SW 1271 (cell line): ENCODE measurements at regions not wholly inside any gene's neighbourhood (a gene's known extent, or its start where the extent isn't known, plus 50 kb on each side); places are given as distances from the start of the nearest gene placed in this dataset.

Experiments used
- DNase-seq, 2 experiments: peaks; one replicate each; lab custom pipeline; 2025; lab: John Stamatoyannopoulos, UW

GRCh38 chr14:49999146-49999761, 106.4 kb downstream of the ARF6 start:
- peak; percentile 80 to 89 for DNase-seq

DNA sequence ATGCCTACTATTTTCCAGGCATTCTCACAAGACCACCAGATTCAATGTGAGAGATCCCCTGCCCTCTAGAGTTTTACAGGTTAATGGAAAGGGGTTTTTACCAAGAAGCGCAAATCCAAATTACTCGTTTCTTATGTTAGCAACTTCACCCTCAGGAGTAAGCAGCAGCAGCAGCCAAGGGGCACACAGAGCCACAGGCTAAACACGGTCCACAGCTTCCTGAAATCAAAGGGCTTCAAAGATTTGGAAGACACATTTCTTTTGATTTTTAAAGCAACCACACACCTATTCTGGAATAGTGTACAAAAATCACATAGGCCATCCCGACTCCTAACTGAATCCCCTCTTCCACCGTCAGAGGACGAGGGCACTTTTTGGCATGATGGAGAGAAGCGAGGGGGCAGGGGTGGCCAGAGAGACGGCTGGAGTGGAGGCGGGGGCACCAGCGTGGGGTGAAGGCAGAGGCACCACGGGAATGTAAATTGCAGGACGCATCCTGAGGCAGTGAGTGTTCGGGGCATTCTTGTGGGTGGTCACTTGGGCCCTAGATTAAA, 107.0 kb downstream of the ARF6 start:
- DNase-seq, result no peak

- peak; percentile 52 to 85 for DNase-seq
These were observed 107.7 kb downstream of the ARF6 start for GRCh38 chr14:50000380-50001150.

- DNase-seq, result peak; percentile 38 to 74
These were observed 108.5 kb downstream of the ARF6 start for GRCh38 chr14:50001151-50001998.

GRCh38 chr14:50001999-50002925, 109.4 kb downstream of the ARF6 start:
- DNase-seq, result no peak

DNA sequence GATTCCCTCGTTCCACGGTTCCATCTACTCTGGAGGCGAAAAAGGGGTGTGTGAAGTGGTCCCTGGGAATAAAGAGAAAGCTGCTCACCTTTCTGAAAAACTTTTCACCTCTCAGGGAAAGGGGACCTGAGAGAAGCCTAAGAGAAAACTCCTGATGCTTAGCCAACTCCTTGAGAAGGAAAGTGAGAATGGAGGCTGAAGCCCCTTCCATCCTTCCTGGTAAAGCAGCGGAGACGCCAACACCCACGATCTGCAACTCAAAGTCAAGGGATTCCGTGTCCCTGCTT, 110.0 kb downstream of the ARF6 start:
- DNase-seq, result no peak

DNA sequence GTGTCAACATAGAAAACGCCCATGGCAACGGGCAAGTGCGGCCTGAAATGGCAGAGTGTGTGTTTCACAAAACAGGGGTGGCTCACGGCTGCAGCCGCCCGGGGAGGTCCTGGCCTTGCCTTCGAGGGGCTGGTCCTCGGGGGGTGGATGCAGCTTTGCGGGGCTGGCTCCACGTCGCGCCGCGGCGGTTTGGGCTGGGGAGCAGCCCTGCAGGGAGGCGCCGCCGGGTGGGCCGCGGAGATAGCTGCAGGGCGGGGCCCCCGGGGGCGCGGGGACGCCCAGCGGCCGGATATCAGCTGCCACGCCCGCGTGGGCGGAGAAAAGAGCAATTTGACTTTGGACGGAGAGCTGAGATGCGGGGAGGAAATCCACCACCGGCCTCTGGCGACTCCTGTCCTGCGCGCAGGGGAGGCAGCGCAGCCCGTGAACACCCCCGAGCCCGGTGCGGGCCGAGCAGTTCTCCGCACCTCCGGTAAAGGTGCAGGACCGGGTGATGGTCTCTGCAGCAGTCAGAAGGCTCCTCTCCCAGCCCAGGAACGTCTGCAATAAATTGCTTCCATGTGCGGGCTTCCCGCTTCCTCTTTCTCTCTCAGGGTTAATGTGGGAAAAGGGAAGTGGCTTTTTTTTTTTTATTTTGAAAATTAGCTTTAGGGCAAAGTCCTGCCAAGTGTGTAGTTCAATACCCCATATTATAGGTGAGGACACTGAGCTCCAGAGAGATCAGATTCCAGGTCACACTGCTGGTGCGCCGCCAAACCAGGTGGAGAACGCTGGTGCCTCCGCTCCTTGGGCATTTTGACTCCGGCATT, 110.5 kb downstream of the ARF6 start:
- DNase-seq, result peak; percentile 54 to 88

DNA sequence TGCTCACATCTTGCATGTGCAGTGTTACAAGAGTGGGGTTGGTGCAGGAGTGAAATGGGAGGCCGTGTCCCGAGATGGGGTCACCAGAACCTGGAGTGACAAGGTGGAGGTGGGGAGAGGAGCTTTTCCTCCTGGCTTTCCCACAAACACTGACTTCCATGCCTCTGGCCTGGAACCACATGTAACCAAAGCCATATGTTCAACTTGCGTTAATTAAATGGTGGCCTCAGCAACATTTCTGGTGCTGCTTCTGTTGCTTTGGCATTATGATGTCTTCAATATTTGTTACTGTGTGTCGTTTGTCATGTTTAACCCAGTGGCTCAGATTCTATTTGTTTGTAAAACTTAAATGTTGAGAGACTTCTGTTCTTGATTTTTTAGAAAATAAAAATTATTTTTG, 110.2 kb downstream of the VCPKMT start:
- DNase-seq, result no peak

- peak in 1 of 2 experiments; percentile 5 for DNase-seq
These were observed 109.1 kb downstream of the VCPKMT start for GRCh38 chr14:50007123-50007903.

- DNase-seq, result no peak
These were observed 107.8 kb downstream of the VCPKMT start for GRCh38 chr14:50008562-50008961.

- no peak for DNase-seq
These were observed 107.4 kb downstream of the VCPKMT start for GRCh38 chr14:50008974-50009373.

GRCh38 chr14:50010752-50011151, 105.6 kb downstream of the VCPKMT start:
- no peak for DNase-seq

DNA sequence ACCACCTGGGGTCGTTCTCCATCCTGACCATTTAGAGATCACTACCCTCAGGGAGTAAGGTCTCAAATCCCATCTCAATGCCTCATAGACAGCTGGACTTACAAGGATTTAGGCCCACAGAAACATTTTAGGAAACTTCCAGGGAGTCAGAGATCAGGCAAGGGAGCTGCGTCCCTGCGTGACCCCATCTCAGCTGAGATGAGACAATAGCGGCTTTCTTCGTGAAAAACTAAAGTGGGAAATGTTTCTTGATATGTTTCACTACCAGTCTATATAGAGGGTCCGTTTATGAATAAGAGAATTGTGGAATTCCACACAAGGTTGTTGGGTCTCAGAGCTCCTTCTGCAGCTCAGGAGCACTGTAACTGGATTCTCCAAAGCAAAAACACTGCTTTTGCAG, 105.1 kb downstream of the VCPKMT start:
- DNase-seq, result no peak

GRCh38 chr14:50012644-50013043, 103.7 kb downstream of the VCPKMT start:
- DNase-seq, result no peak

GRCh38 chr14:50013198-50013918, 103.0 kb downstream of the VCPKMT start:
- peak in 1 of 2 experiments; percentile 19 for DNase-seq

GRCh38 chr14:50013934-50014333, 102.4 kb downstream of the VCPKMT start:
- no peak for DNase-seq

DNA sequence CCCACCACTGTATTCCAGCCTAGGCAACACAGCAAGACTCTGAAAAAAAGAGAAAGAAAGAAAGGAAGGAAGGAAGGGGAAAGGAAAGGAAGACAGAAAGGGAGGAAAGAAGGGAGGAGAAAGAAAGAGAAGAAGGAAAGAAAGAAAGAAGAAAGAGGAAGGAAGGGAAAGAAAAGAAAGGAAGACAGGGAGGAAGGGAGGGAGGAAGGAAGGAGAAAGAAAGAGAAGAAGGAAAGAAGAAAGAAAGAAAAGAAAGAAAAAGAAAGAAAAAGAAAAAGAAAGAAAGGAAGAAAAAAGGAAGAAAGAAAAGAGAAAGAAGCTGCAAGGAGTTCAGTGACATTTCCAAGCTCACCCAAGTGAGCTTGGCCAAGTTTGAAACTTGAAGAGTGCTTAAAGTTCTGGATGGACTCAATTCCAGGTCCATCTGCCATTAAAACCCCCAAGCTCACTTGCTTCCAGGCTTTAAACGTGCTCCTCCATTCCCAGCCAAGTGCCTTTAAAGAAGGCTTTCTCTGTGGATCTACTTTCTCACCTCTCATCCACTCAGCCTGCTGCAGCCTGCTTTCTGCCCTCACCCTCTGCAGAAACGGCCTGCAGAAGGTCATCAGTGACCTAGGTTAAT, 101.5 kb downstream of the VCPKMT start:
- no peak for DNase-seq

GRCh38 chr14:50015716-50016115, 100.7 kb downstream of the VCPKMT start:
- no peak for DNase-seq
